Loucy (cell line): ENCODE measurements at regions not wholly inside any gene's neighbourhood (a gene's known extent, or its start where the extent isn't known, plus 50 kb on each side); places are given as distances from the start of the nearest gene placed in this dataset.

ENCODE experiments used
- H2AFZ ChIP-seq: fragments of 200-600 bp; sonication (generic); 2 replicates; pipeline ENCODE4 v1.6.0; 2016; ENCODE audit warnings: antibody characterized with exemption, mild to moderate bottlenecking, low read length, moderate library complexity
- H3F3A ChIP-seq: fragments of 200-600 bp; 2 replicates; pipeline ENCODE4 v1.6.0; 2016; ENCODE audit warnings: antibody characterized with exemption, low read depth, mild to moderate bottlenecking
- H3K27me3 ChIP-seq: fragments of 200-600 bp; sonication (generic); 2 replicates; pipeline ENCODE4 v1.6.1; 2014; ENCODE audit warnings: low read length, mild to moderate bottlenecking; ENCODE audit not compliant: insufficient read depth, poor library complexity, severe bottlenecking
- H3K36me3 ChIP-seq: fragments of 200-600 bp; sonication (generic); 2 replicates; pipeline ENCODE4 v1.6.1; 2016; ENCODE audit warnings: low read length; ENCODE audit not compliant: insufficient read depth
- H3K4me1 ChIP-seq: fragments of 200-600 bp; sonication (generic); 2 replicates; pipeline ENCODE4 v1.5.1; 2014; ENCODE audit warnings: low read length, mild to moderate bottlenecking; ENCODE audit not compliant: insufficient read depth, poor library complexity, severe bottlenecking
- H3K4me2 ChIP-seq: fragments of 200-600 bp; sonication (generic); 2 replicates; pipeline ENCODE4 v1.6.0; 2014; ENCODE audit warnings: antibody characterized with exemption, low read length, low read depth, mild to moderate bottlenecking; ENCODE audit not compliant: poor library complexity, severe bottlenecking
- H3K4me3 ChIP-seq: fragments of 200-600 bp; sonication (generic); 2 replicates; pipeline ENCODE4 v1.5.1; 2014; ENCODE audit warnings: low read length, mild to moderate bottlenecking, mixed read lengths; ENCODE audit not compliant: poor library complexity, severe bottlenecking
- H3K79me2 ChIP-seq: fragments of 200-600 bp; sonication (generic); 2 replicates; pipeline ENCODE4 v1.6.1; 2014; ENCODE audit warnings: low read length; ENCODE audit not compliant: insufficient read depth
- H3K9ac ChIP-seq: fragments of 200-600 bp; sonication (generic); 2 replicates; pipeline ENCODE4 v1.6.0; 2014; ENCODE audit warnings: mild to moderate bottlenecking, low read depth, low read length, moderate library complexity; ENCODE audit not compliant: poor library complexity, severe bottlenecking
- H3K9me2 ChIP-seq: fragments of 200-600 bp; sonication (generic); replicated peaks from 2 replicates; pipeline ENCODE4 v1.6.1; 2016; ENCODE audit warnings: low read depth, low read length, mixed read lengths
- H3K9me3 ChIP-seq: fragments of 200-600 bp; sonication (generic); 2 replicates; pipeline ENCODE4 v1.6.1; 2014; ENCODE audit warnings: mild to moderate bottlenecking, antibody characterized with exemption, low read length, low read depth; ENCODE audit not compliant: insufficient read depth
- H4K20me1 ChIP-seq: fragments of 200-600 bp; sonication (generic); 2 replicates; pipeline ENCODE4 v1.6.0; 2014; ENCODE audit warnings: antibody characterized with exemption, low read length, mild to moderate bottlenecking; ENCODE audit not compliant: insufficient read depth, poor library complexity, severe bottlenecking
- CTCF ChIP-seq: fragments of 200-600 bp; sonication (generic); conservative IDR thresholded peaks from 2 replicates; pipeline ENCODE4 v1.5.1; 2014; ENCODE audit warnings: mild to moderate bottlenecking, antibody characterized with exemption, low read length
- EZH2phosphoT487 ChIP-seq: fragments of 200-600 bp; IDR thresholded peaks from 2 replicates; pipeline ENCODE4 v1.6.1; 2018; ENCODE audit warnings: antibody characterized with exemption, mild to moderate bottlenecking, moderate library complexity, borderline replicate concordance

GRCh38 chr10:10911471-10911921, 106.2 kb upstream of the CELF2 start:
- Histone ChIP-seq H2AFZ (no peak overlapping the region), H3K4me3 (no peak overlapping the region), H3K36me3 (no peaks in the 10 kb centered on the region), H3K4me2 (no peak overlapping the region), H3K9me3 (no peaks in the 10 kb centered on the region), H3K79me2 (no peaks in the 10 kb centered on the region), H3K9ac (no peak overlapping the region), H3K4me1 (no peaks in the 10 kb centered on the region), H3K9me2 (no peaks in the 10 kb centered on the region), H4K20me1 (no peaks in the 10 kb centered on the region), H3F3A (no peaks in the 10 kb centered on the region), H3K27me3 (no peaks in the 10 kb centered on the region)
- no peak for TF ChIP-seq EZH2phosphoT487
- TF ChIP-seq CTCF: no peak

- H3K4me3 ChIP-seq: no peak overlapping the region
- no peaks in the 10 kb centered on the region for H3K4me1 ChIP-seq
- no peaks in the 10 kb centered on the region for H3K9me3 ChIP-seq
- H3K9ac ChIP-seq: no peak overlapping the region
- H3K36me3 ChIP-seq: no peaks in the 10 kb centered on the region
- no peaks in the 10 kb centered on the region for H3K27me3 ChIP-seq
- H4K20me1 ChIP-seq: no peaks in the 10 kb centered on the region
- H2AFZ ChIP-seq: no peak overlapping the region
- no peak for TF ChIP-seq EZH2phosphoT487
- TF ChIP-seq CTCF: no peak
- no peaks in the 10 kb centered on the region for H3K79me2 ChIP-seq
- no peaks in the 10 kb centered on the region for H3K9me2 ChIP-seq
- no peak overlapping the region for H3K4me2 ChIP-seq
- H3F3A ChIP-seq: no peaks in the 10 kb centered on the region
These were observed 103.5 kb upstream of the CELF2 start for GRCh38 chr10:10914144-10914543.

DNA sequence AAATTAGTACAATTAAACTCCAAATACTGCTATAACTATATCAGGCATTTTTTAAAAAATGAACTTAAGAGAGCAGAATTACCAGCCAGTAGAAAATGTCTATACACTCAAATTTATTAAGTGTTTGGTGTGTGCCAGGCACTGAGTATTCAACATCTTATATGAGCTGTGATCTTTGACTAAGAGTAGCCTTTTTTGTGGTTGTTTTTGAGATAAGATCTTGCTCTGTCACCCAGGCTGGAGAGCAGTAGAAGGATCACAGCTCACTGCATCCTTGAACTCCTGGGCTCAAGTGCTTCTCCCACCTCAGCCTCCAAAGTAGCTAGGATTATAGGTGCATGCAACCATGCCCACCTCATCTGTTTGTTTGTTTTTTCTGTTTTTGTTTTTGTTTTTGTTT, 102.5 kb upstream of the CELF2 start:
- H3K4me1 ChIP-seq: no peaks in the 10 kb centered on the region
- no peak overlapping the region for H2AFZ ChIP-seq
- H3K4me2 ChIP-seq: no peak overlapping the region
- H3K27me3 ChIP-seq: no peaks in the 10 kb centered on the region
- H3K79me2 ChIP-seq: no peaks in the 10 kb centered on the region
- H3F3A ChIP-seq: no peaks in the 10 kb centered on the region
- H3K36me3 ChIP-seq: no peaks in the 10 kb centered on the region
- TF ChIP-seq CTCF: no peak
- TF ChIP-seq EZH2phosphoT487: no peak
- no peaks in the 10 kb centered on the region for H3K9me3 ChIP-seq
- no peaks in the 10 kb centered on the region for H4K20me1 ChIP-seq
- H3K9me2 ChIP-seq: no peaks in the 10 kb centered on the region
- H3K9ac ChIP-seq: no peak overlapping the region
- H3K4me3 ChIP-seq: no peak overlapping the region
